HL-60 (cell line): ENCODE measurements at regions not wholly inside any gene's neighbourhood (a gene's known extent, or its start where the extent isn't known, plus 50 kb on each side); places are given as distances from the start of the nearest gene placed in this dataset.

ENCODE experiments used
- CTCF ChIP-seq: IDR thresholded peaks from one replicate; pipeline ENCODE4 v1.5.1; 2011; ENCODE audit warnings: low read length, control low read depth, inconsistent platforms; ENCODE audit not compliant: insufficient read depth
- POLR2AphosphoS5 ChIP-seq: IDR thresholded peaks from 2 replicates; pipeline ENCODE4 v1.6.1; 2012; ENCODE audit warnings: low read depth
- REST ChIP-seq: IDR thresholded peaks from 2 replicates; pipeline ENCODE4 v1.6.1; 2012; ENCODE audit warnings: low read depth; ENCODE audit not compliant: insufficient replicate concordance
- SPI1 ChIP-seq: IDR thresholded peaks from 2 replicates; pipeline ENCODE4 v1.6.1; 2012; ENCODE audit warnings: low read depth, mild to moderate bottlenecking, borderline replicate concordance

- TF ChIP-seq POLR2AphosphoS5 (no peak), CTCF (no peak), SPI1 (no peak), REST (no peak)
These were observed 267.3 kb upstream of the SLITRK5 start for GRCh38 chr13:87403748-87404432.
